Liver (tissue), 7 donors: ENCODE measurements at regions not wholly inside any gene's neighbourhood (a gene's known extent, or its start where the extent isn't known, plus 50 kb on each side); places are given as distances from the start of the nearest gene placed in this dataset.

Experiments used
- DNase-seq: peaks from one replicate; pipeline ENCODE4 v3.0.0-alpha.2; 2017; ENCODE audit warnings: low spot score
- H3K27ac ChIP-seq, 2 donors: one replicate each; pipeline ENCODE4 v1.7.0; 2013; ENCODE audit warnings: inconsistent platforms in 2 of 2, low read length in 2 of 2, control low read depth in 1 of 2, low read depth in 1 of 2, mild to moderate bottlenecking in 1 of 2
- H3K27me3 ChIP-seq, 4 donors: one replicate each; pipeline versions ENCODE4 v1.6.1 to v1.7.0; 2013; ENCODE audit warnings: low read length in 3 of 4, inconsistent platforms in 1 of 4, mild to moderate bottlenecking in 1 of 4, moderate library complexity in 1 of 4; ENCODE audit not compliant: control insufficient read depth in 4 of 4, insufficient read depth in 4 of 4
- H3K36me3 ChIP-seq, 4 donors: one replicate each; pipeline versions ENCODE4 v1.6.1 to v1.7.0; 2013; ENCODE audit warnings: low read length in 3 of 4, mild to moderate bottlenecking in 3 of 4, low read depth in 1 of 4, moderate library complexity in 1 of 4; ENCODE audit not compliant: control insufficient read depth in 4 of 4, insufficient read depth in 3 of 4
- H3K4me1 ChIP-seq, 4 donors: one replicate each; pipeline versions ENCODE4 v1.6.1 to v1.7.0; 2013; ENCODE audit warnings: low read length in 3 of 4, mild to moderate bottlenecking in 3 of 4, moderate library complexity in 1 of 4; ENCODE audit not compliant: control insufficient read depth in 4 of 4, insufficient read depth in 4 of 4
- H3K4me3 ChIP-seq, 3 donors: one replicate each; pipeline versions ENCODE4 v1.6.1 to v1.7.0; 2013; ENCODE audit warnings: low read length in 3 of 3, control low read depth in 1 of 3, low read depth in 1 of 3, mild to moderate bottlenecking in 1 of 3
- H3K9ac ChIP-seq, 2 donors: one replicate each; pipeline ENCODE4 v1.7.0; 2013; ENCODE audit warnings: low read length in 2 of 2, mild to moderate bottlenecking in 2 of 2, moderate library complexity in 2 of 2, control low read depth in 1 of 2, low read depth in 1 of 2
- H3K9me3 ChIP-seq, 4 donors: one replicate each; pipeline versions ENCODE4 v1.6.1 to v1.7.0; 2013; ENCODE audit warnings: low read length in 3 of 4; ENCODE audit not compliant: control insufficient read depth in 4 of 4
- EGR1 ChIP-seq, 2 donors: IDR thresholded peaks; 2 replicates each; pipeline ENCODE4 v1.6.1; 2016 to 2018; ENCODE audit warnings: antibody characterized with exemption in 2 of 2, low read depth in 2 of 2
- FOXA1 ChIP-seq: IDR thresholded peaks from 2 replicates; pipeline ENCODE4 v1.6.1; 2016; ENCODE audit warnings: antibody characterized with exemption
- FOXA2 ChIP-seq: IDR thresholded peaks from 2 replicates; pipeline ENCODE4 v1.6.1; 2016; ENCODE audit warnings: antibody characterized with exemption
- HNF4A ChIP-seq, 2 donors: conservative IDR thresholded peaks; 2 replicates each; pipeline ENCODE4 v1.6.1; 2016; ENCODE audit warnings: antibody characterized with exemption in 2 of 2, mild to moderate bottlenecking in 2 of 2
- JUND ChIP-seq, 2 donors: IDR thresholded peaks; 2 replicates each; pipeline ENCODE4 v1.6.1; 2016; ENCODE audit warnings: antibody characterized with exemption in 2 of 2
- NR2F2 ChIP-seq: IDR thresholded peaks from 2 replicates; pipeline ENCODE4 v1.6.1; 2016; ENCODE audit warnings: antibody characterized with exemption
- RAD21 ChIP-seq, 2 donors: IDR thresholded peaks; 2 replicates each; pipeline ENCODE4 v1.6.1; 2016; ENCODE audit warnings: antibody characterized with exemption in 2 of 2, mild to moderate bottlenecking in 2 of 2
- RXRA ChIP-seq, 2 donors: IDR thresholded peaks; 2 replicates each; pipeline ENCODE4 v1.6.1; 2017 to 2018; ENCODE audit warnings: antibody characterized with exemption in 2 of 2, mild to moderate bottlenecking in 1 of 2
- SP1 ChIP-seq: IDR thresholded peaks from 2 replicates; pipeline ENCODE4 v1.6.1; 2018; ENCODE audit warnings: antibody characterized with exemption, mild to moderate bottlenecking
- TAF1 ChIP-seq: conservative IDR thresholded peaks from 2 replicates; pipeline ENCODE4 v1.6.1; 2016; ENCODE audit warnings: antibody characterized with exemption, mild to moderate bottlenecking
- WGBS: extraction: QIAGEN DNeasy Blood & Tissue Kit; methylation state at CpG from one replicate; pipeline ENCODE4 v1.1.7; 2013; 5-methylcytosine and 5-hydroxymethylcytosine counted together
- TF ChIP-seq, protein P1 (sequence below): IDR thresholded peaks from 2 replicates; pipeline ENCODE4 v1.6.1; 2016; ENCODE audit warnings: antibody characterized with exemption, mild to moderate bottlenecking
- TF ChIP-seq, protein P2 (sequence below): IDR thresholded peaks from 2 replicates; pipeline ENCODE4 v1.6.1; 2016; ENCODE audit warnings: antibody characterized with exemption
- TF ChIP-seq, protein P3 (sequence below): IDR thresholded peaks from 2 replicates; pipeline ENCODE4 v1.6.1; 2016; ENCODE audit warnings: antibody characterized with exemption
- donor health status: healthy.
- donor health status: healthy.
- donor health status: healthy.
- donor health status: healthy.

DNA sequence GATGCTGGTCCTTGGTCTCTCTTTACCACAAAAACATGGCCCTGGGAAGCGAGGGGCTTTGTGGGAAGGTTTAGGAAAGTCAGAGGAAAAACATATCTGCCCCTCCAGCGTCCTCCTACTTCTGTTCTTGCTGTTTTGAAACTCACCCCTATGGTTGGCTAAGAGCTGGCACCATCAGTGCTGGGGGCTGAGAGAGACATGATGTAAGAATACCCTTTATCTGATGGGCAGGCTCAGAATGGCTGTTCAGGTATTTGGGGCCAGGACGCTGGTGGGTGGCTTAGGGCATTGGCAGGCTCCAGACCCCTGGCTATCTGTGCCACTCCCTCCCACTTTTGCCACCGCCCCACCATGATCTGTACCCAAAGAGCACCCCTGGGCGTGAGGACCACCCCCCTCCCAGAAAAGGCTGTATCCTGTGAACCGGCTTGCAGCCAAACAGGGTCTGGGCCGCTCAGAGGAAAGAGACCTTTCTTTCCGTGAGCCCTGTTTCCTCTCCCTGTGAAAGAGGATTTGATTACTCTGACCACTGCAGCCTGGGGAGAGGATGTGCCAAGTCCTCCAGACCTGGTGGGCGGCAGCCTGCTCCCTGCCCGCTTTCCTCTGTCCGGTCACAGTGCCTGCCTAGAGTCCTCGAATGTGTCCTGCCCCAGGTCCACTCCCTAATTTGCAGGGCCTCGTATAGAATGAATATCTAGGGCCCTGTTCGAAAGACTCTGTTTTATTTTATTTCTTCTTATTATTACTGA, 61.3 kb upstream of the SLC6A6 start:
- H3K36me3 ChIP-seq = no peaks in the 10 kb centered on the region
- DNase-seq = no peak
- no peaks in the 10 kb centered on the region for H3K27me3 ChIP-seq
- H3K9ac ChIP-seq = no peak overlapping the region
- H3K4me3 ChIP-seq = no peak overlapping the region
- peaks cover 3 to 12% (median 9%) of the 10 kb centered on the region in 4 donors for H3K4me1 ChIP-seq
- 71% methylated on average over 14 of the region's 14 CpGs for WGBS
- TF ChIP-seq RAD21 (IDR thresholded peaks at IDR 0.05) (no peak), HNF4A (conservative IDR thresholded peaks at IDR 0.05) (peak in 1 of 2 donors; percentile 42), EGR1 (IDR thresholded peaks at IDR 0.05; ENCODE audit: low read depth in 2 of 2) (peak in 1 of 2 donors; percentile 33), JUND (IDR thresholded peaks at IDR 0.05) (no peak), RXRA (IDR thresholded peaks at IDR 0.05) (peak in 1 of 2 donors; percentile 61), SP1 (no peak), FOXA1 (no peak)
- TF ChIP-seq, protein P1, sequence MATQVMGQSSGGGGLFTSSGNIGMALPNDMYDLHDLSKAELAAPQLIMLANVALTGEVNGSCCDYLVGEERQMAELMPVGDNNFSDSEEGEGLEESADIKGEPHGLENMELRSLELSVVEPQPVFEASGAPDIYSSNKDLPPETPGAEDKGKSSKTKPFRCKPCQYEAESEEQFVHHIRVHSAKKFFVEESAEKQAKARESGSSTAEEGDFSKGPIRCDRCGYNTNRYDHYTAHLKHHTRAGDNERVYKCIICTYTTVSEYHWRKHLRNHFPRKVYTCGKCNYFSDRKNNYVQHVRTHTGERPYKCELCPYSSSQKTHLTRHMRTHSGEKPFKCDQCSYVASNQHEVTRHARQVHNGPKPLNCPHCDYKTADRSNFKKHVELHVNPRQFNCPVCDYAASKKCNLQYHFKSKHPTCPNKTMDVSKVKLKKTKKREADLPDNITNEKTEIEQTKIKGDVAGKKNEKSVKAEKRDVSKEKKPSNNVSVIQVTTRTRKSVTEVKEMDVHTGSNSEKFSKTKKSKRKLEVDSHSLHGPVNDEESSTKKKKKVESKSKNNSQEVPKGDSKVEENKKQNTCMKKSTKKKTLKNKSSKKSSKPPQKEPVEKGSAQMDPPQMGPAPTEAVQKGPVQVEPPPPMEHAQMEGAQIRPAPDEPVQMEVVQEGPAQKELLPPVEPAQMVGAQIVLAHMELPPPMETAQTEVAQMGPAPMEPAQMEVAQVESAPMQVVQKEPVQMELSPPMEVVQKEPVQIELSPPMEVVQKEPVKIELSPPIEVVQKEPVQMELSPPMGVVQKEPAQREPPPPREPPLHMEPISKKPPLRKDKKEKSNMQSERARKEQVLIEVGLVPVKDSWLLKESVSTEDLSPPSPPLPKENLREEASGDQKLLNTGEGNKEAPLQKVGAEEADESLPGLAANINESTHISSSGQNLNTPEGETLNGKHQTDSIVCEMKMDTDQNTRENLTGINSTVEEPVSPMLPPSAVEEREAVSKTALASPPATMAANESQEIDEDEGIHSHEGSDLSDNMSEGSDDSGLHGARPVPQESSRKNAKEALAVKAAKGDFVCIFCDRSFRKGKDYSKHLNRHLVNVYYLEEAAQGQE = peak; percentile 16
- TF ChIP-seq, protein P2, sequence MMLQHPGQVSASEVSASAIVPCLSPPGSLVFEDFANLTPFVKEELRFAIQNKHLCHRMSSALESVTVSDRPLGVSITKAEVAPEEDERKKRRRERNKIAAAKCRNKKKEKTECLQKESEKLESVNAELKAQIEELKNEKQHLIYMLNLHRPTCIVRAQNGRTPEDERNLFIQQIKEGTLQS = no peak
- H3K27ac ChIP-seq = no peak overlapping the region
- no peaks in the 10 kb centered on the region for H3K9me3 ChIP-seq

DNA sequence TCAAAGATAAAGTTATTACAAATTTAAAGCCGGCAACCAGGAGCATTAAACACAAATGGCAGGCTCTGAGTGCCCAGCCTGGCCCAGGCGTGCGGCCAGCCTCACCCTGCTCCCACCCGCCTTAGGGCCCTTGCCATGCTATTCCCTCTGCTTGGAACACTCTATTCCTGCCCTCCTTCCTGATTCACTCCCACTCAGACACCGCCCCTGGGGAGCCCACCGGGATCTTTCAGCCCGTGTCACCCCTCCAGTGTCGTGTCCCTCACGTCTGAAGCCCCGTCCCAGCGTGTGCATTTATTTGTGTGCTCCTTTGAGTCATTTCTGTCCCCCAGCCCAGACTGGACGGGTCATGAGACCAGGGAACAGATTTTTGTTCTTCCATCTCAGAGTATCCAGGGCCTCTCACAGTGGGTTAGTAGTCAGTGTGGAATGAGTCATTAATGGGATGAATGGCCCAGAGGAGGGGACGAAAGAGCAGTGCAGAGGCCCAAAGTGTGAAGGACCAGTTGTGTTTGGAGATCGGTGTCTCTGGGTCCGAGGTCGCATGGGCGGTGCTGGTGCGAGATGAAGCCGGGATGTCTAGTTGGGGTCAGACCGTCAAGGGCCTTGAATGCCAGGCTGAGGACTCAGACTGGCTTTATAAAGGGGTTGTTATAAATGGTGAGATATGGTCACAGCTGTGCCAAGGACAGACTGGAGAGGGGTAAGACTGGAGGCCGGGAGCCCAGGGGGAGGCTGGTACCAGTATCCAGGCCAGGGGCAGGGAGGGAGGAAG, 58.9 kb upstream of the SLC6A6 start:
- Histone ChIP-seq H3K9ac (no peak overlapping the region), H3K27me3 (no peaks in the 10 kb centered on the region), H3K4me3 (no peak overlapping the region), H3K4me1 (peaks cover 0 to 3% (median 0%) of the 10 kb centered on the region in 4 donors), H3K9me3 (no peaks in the 10 kb centered on the region), H3K27ac (no peak overlapping the region), H3K36me3 (no peaks in the 10 kb centered on the region)
- 89% methylated on average over 21 of the region's 21 CpGs for WGBS
- TF ChIP-seq FOXA2 = no peak
- TF ChIP-seq TAF1 = no peak
- TF ChIP-seq, protein P3, sequence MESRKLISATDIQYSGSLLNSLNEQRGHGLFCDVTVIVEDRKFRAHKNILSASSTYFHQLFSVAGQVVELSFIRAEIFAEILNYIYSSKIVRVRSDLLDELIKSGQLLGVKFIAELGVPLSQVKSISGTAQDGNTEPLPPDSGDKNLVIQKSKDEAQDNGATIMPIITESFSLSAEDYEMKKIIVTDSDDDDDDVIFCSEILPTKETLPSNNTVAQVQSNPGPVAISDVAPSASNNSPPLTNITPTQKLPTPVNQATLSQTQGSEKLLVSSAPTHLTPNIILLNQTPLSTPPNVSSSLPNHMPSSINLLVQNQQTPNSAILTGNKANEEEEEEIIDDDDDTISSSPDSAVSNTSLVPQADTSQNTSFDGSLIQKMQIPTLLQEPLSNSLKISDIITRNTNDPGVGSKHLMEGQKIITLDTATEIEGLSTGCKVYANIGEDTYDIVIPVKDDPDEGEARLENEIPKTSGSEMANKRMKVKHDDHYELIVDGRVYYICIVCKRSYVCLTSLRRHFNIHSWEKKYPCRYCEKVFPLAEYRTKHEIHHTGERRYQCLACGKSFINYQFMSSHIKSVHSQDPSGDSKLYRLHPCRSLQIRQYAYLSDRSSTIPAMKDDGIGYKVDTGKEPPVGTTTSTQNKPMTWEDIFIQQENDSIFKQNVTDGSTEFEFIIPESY = no peak
- TF ChIP-seq, protein P2 = no peak
- no peak for TF ChIP-seq NR2F2
- no peak for TF ChIP-seq SP1
- DNase-seq = no peak
